SK-MEL-5 (cell line): ENCODE measurements at regions not wholly inside any gene's neighbourhood (a gene's known extent, or its start where the extent isn't known, plus 50 kb on each side); places are given as distances from the start of the nearest gene placed in this dataset.

Experiments
- DNase-seq: peaks from one replicate; pipeline ENCODE4 v3.0.0-alpha.2; 2016; ENCODE audit warnings: low read depth, low spot score
- in situ Hi-C: cut with HindIII; loops from 2 replicates; pipeline ENCODE4 v1.10.0; 2016; ENCODE audit warnings: low sequenced_read_pairs, high pct_unique_total_duplicates, low pct_unique_long_range_greater_than_20kb

DNA sequence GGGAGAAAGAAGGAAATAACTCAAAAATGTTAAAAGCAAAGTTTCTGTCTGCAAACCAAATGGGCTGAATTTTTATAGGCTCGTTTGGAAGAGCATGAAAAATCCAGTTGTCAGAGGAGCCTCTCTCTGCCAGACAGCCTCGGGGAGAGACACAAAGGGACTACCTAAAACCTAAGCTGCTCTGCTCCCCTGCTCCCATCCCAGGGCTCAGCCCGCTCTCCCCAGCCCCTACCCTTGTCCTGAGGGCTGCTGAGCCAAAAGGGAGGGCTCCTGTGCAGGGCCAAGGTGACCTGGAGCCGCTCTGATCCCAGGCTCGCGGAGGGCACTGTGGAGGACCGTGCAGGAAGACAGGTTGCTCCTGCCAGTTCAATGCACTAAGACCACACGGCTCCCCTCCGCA is 96.7 kb upstream of the UQCRFS1 start:
- DNase-seq: no peak
- in situ Hi-C loops: no loop called here

DNA sequence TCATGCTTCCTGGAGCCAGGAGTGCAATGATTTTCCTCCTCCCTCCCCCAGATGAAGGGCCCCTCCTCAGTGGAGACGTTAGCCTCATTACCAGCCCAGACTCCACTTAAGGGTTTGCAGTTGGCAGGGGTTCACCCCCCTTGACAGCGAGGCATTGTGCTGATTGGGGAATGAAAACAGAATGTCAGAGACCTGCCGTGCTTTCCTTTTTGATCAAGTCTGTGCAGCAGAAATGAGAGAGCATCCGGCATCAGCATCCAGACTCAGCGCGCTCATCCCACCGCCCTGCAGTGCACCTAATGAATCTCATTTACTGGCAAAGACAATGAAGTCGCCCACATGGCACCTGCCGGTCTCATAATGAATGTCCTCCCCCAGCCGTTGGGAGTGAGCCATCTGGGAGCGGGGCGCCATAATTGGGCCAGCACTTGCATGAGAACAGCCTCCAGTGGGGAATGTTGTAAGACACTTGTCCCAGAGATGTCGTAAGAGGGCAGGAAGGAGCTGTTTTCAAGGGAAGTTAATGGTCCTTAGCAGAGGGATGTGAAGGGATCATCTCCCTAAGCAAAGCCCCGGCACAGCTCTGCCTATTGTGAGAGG is 98.3 kb upstream of the UQCRFS1 start:
- in situ Hi-C loops: no loop called here

DNA sequence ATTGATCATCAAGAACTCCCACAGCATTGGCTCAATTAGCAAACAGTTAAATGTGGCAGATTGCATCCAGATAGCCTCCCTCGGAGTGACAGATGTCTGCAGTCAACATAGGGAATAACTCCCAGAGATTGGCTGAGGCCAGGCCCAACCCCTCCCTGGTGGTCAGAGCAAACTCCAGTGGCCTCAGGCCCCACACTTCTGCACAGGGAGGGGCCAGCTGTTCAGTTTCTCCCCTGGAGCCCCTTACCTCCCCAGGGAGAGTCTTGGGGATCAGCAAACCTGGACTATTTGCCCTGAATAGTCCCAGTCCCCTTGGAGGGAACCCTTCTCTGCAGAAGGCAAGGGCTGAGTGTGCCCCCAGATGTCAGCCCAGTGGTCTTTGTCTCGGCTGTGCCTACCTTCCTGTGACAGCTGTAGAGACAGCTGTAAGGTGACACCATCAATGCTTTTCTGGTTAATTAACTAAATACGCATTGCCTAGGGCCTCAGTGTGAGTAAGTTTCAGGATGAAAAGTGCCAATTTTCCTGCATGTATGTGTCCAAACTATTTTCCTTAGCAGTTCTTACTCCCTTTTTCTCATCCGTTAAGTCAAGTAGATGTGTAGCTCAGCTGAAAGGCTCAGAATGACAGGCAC is 102.7 kb upstream of the UQCRFS1 start:
- no peak for DNase-seq
- in situ Hi-C loops: no loop called here

More for the DNA sequence above, 98.3 kb upstream of the UQCRFS1 start:
- no peak for DNase-seq

DNA sequence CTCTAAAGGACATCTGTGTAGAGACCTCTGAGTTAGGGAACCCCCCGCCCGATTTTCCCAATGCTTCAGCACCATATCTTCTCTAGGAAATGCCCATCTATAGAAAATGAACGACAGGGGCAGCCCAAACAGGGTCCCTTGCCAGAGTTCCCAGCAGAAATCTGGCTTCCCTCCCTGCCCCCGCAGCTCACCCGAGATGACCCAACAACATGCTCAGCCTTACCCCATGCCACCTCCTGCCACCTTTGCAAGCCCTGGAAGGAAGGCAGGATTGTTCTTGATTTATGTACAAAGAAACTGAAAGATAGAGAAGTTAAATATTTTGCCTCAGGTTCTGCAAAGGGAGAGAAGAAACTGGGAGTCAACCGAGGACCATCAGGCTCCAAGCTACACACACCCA is 105.6 kb upstream of the UQCRFS1 start:
- no peak for DNase-seq
- in situ Hi-C loops: no loop called here

DNA sequence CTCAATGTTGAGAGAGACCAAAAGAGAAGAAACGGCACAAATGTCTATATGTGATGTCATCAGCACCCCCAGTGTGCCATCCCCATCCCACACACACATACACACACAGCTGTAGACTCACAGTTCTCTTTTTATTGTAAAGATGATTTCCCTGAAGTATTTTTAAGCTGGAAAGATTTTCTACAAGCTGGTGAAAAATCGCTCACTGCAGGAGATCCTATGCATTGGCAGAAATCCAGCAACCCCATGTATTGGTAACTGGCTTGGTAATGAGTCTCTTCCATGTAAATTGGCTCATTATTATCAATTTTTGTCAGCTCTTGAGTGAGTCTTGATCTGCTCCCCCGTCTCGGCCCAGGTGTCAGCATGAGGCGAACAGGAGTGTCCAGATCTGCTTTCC is 107.1 kb upstream of the UQCRFS1 start:
- no peak for DNase-seq
- in situ Hi-C loops: no loop called here

DNA sequence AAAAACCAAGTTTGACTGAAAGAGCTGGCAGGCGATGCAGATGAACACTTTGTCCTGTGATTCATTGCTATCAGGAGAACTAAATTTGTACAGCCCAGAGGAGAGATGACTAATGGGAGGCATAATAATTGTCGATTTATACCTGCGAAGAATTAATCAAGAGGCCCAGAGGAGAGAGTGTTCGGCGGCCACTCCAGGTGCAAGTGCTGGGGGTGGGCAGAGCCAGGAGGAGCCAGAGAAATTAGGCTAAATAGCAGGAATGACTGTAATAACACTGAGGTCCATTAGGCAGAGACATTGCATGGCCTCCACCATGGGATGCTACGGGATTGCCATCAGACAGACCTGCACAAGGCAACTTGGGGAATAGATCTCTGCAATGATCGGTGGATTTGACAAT is 107.7 kb upstream of the UQCRFS1 start:
- DNase-seq: no peak
- in situ Hi-C loops: no loop called here

DNA sequence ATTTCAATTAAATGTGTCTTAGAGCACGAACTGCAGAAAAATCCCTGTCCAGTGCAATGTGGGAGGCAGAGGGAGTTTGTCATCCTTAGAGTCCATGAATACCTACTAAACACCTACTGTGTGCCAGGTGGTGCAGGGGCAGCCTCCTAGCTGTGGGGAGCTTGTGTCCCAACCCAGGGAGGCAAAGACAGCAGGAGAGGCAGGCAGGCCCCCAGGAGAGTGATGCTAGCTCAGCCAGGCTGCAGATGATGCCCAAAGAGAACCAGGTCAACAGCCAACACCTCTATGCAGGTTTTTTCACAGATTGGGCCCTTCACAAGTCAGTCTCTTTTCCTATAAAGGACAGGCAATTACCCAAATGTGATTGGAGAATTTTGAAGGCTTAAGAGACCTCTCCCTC is 108.2 kb upstream of the UQCRFS1 start:
- in situ Hi-C loops: no loop called here
- no peak for DNase-seq

DNA sequence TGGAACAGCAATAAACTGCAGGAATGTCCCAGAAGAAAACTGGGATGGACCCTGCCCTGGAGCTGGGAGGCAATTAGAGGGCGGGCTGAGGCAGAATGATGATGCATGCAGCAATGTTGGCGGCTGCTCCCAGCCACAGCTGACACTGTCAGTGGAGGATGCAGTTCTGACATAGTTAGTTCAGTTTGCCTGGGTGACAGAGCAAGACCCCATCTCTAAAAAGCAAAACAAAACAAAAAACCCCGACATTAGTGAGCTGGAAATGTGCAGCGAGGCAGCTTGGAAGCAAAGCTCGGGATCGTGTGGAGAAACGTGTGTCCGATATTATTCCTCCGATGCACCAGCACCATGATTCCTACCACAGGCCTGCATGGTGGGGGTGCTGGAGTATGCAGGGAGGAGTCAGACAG is 110.1 kb upstream of the UQCRFS1 start:
- in situ Hi-C loops: no loop called here
- no peak for DNase-seq

DNA sequence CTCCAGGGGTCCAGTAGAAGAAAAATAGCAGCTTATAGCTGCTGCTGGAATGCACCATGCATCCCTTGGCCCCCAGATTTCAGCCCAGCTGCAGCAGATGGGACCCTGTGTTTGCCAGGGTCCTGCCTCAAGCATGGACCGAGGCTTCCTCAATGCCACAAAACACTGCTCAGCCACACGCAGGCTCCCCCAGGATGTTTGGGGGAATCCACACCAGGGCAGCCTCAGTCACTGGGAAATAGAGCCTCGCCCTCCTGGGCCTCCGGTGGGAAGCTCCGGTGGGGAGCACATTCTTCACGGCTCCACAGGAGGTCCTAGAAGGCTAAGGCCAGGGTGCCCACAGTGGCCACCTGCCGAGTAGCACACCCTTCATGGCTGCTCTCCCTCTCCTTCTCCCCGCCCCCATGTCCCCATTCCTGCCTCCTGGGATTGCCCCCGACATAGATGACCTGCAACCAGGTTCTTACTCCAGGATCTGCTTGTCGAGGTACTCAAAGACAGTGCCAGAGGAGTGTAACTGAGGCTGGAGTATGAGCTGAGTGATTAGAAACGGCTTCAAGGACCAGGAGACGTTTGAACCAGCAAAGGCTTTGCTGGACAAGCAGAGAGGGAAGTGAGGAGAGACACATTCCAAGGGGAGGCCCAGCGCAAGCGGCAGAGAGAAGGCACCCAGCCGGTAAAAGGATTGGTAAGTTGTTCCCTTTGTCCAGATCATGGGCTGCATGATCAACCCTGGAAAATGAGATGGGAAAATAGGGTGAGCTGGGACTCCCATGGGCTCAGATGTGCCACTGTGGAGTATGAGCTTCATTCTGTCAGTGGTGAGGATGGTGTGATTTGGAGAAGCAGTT is 110.7 kb upstream of the UQCRFS1 start:
- DNase-seq: no peak
- in situ Hi-C loops: no loop called here

DNA sequence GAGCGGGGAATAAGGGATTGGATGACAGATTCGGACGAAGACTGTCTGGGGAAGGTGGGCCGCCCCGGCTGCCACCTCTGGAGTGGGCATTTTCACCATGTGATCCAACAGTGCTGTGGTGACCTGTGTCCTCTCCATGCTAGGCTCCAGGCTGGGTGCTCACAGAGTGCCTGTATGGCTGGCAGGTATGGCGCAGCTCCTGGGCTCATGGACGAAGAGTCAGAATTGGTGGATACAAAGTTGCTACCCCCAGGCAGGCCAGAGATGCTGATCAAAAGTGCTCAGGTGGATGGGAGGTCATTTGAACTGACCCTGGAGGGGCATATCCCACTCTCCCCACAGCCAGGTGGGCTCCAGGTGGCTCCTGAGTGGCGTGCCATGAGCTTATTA is 111.3 kb upstream of the UQCRFS1 start:
- DNase-seq: no peak
- in situ Hi-C loops: no loop called here

DNA sequence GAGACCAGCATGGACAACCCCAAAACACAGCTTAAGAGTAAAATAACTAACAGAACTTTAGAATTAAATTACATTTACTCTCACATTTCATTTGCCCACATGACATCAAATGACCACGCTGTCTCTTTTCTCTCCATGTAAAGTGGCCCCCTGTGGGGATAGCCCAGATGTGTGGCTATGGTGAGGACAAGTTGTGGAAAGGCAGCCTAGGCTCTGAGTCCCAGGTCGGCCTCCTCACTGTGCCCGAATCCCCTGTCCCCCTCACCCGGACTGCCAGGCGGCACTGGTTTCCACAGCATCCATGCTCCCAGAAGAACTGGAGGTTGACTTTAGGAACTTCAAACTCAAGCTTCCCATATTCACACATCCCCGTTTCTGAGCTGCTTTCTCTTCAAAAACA is 111.8 kb upstream of the UQCRFS1 start:
- no peak for DNase-seq
- in situ Hi-C loops: no loop called here

DNA sequence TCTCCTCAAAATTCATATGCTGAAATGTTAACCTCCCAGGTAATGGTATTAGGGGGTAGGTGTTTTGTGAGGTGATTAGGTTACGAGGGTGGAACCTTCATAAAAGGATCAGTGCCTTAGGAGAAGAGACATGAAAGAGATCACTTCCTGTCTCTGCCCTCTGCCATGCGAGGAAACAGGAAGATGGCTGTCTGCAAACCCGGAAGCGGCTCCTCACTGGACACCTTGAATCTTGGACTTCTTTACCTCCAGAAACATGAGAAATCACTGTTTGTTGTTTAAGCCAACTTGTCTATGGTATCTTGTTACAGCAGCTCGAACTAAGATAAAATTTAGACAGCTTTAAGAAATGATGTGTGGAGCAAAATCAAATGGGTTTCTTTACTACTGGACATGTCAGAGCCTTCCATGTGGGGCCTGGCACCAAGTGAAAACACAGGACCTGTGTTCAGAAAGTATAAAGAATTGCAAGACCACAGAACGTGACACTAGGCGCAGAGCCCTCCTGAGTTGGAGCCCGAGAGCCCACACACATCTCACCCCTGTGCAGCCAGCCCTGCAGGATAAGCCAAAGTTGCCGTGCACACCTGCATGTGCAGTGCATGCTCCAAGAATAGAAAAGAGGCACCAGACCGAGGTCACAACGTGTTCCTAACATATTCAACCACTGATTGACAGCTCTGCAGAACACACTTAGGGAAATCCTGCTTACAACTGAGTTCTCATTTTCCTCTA is 112.5 kb upstream of the UQCRFS1 start:
- in situ Hi-C loops: no loop called here
- no peak for DNase-seq

DNA sequence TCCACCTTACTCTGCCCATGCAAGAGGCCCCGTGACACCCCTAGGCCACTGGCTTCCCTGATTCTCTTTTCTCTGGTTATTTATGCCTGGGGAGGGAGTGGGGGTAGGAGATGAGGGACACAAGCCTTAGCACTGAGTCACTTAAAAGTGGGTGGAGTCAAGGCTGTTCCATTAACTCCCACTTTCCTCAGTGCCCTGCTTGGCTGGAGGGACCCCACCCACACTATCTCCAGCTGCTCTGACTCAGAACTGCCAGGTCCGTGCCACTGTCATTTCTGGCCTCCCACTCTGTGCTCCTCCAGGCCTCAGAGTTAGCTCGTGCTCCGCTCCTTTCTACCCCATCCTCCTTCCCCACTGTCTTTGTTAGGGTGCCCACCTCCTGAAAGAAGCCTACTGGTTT is 113.4 kb upstream of the UQCRFS1 start:
- in situ Hi-C loops: no loop called here
- DNase-seq: no peak

DNA sequence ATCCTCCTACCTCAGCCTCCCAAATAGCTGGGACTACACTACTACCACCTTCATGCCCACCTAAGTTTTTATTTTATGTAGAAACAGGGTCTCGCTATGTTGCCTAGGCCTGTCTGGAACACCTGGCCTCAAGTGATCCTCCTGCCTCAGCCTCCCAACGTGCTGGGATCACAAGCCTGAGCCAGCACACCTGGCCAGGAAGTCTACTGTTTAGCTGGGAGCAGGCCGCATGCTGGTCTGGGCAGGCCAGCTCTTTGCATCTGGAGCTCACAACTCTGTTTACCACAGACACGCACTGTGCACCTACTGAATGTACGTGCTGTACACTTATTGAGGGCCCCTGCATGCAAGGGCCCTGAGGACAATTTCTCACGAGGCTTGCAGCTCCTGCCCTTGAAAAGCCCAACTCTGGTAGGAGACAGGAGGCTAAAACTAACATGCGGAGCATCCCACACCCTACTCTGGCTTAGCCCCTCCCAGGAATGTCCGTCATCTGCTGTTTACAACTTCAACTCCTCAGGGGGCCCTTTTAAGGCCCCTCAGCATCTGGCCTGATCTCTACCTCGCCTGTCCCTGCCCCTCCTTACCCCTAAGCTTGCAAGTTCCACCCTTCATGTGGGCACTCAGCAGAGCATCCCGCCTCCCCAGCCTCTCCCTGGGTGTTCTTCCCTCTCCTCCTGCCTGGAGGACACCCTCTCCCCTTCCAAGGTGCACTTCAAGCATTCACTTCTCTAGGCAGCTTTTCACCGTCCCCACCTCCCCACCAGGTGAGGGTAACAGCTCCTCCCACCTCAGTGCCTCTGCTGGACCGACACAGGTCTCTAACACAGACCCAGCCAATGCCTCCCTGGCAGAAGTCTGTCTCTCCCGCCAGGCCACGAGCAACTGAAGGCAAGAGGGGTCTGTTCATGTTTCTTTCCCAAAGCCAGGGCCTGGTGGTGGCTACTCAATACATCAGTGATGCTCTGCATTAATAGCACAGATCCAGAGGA is 114.2 kb upstream of the UQCRFS1 start:
- no peak for DNase-seq
- in situ Hi-C loops: no loop called here

DNA sequence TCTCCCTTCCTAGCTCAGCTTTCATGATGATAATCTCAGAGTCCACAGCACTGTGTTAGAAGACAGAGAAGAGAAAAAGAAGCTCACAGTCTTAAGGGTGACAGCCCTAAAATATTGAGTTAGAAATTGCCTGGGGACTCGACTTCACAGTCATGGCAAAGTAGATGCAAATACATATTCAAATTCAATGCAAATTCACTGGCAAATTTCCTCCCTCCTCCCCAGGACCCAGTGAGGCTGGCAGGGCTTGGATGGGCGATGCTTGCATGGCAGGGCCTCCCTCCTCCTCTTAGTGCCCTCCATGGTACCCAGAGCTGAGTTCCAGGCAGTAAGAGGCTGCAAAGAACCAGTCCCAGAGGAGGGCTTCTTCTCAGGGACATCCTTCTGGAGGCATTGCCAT is 115.6 kb upstream of the UQCRFS1 start:
- no peak for DNase-seq
- in situ Hi-C loops: no loop called here

DNA sequence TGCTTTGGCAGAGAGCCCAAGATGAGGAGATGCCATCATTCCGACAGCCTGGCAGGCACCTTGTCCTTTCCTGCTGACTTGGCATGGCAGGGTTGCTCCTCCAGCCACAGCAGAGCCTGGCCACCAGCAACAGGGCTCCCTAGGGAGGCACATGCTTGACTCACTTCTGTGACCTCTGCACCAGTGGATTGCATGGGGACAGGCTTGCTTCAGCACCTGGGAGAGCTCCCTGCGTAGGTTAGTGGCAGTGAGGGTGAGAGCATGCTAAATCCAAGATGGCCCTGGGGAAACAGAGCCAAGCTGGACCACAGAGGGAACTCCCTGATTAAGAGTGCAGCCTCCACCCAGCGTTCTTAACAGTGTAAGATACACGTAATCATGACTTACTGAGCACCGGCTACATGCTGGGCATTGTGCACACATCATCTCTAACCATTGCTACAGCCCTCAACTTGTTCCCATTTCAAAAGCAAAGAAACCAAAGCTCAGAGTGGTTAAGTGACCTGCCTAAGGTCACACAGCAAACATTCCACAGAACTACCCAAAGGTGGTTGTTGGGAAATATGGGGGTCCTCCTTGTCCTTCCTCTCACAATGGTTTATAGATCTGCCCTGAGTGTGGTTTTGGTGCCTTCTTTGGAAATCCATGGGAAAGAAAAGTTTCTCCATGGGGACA is 116.6 kb upstream of the UQCRFS1 start:
- peak; percentile 26 for DNase-seq
- in situ Hi-C loops: no loop called here

DNA sequence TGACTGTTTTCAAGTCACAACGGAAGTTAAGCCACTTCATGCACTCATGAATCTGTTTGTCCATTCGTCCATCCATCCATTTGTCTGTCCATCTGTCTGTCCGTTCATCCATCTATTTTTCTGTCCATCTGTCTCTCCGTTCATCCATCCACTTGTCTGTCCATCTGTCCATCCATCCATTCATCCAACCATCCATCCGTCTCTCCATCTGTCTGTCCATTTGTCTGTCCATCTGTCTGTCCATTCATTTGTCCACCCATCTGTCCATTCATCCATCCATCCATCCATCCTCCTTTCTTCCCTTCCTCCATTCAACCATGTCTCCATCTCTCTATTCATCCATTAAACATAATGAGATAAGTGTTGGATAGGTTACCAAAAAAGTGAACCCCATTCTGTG is 123.5 kb upstream of the UQCRFS1 start:
- no peak for DNase-seq
- in situ Hi-C loops: no loop called here
